Hepatocyte (in vitro differentiated cells): ENCODE measurements at regions not wholly inside any gene's neighbourhood (a gene's known extent, or its start where the extent isn't known, plus 50 kb on each side); places are given as distances from the start of the nearest gene placed in this dataset.

Source experiments
- CTCF ChIP-seq: fragments of 200-600 bp; sonication (generic); IDR thresholded peaks from 2 replicates; pipeline ENCODE4 v1.5.1; 2016; ENCODE audit warnings: antibody characterized with exemption, mild to moderate bottlenecking; ENCODE audit not compliant: poor library complexity
- EZH2 ChIP-seq: fragments of 200-600 bp; sonication (generic); IDR thresholded peaks from 2 replicates; pipeline ENCODE4 v1.6.1; 2016; ENCODE audit warnings: antibody characterized with exemption, mild to moderate bottlenecking, borderline replicate concordance
- EZH2phosphoT487 ChIP-seq: fragments of 200-600 bp; sonication (generic); IDR thresholded peaks from one replicate; pipeline ENCODE4 v1.6.1; 2018; ENCODE audit warnings: antibody characterized with exemption, mild to moderate bottlenecking, low read depth, moderate library complexity; ENCODE audit not compliant: unreplicated experiment, severe bottlenecking

DNA sequence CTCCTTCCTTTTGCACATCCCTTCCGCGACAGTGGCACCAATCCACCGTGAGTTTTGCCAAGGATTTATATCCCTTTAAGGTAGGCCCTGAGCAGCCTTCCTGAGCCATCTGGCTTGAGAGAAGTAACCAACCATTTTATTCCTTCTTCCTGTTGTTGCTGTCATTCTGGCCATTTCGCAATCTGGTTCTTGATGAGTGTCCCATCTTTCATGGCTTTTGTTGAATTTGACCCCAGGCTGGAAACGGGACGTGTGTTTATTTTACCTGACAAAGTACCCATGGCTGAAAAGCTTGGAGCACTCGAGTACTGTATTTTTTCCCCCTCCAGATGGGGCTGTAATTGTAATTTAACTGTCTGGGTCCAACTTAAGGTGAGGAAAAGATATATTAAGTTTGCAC is 173.4 kb downstream of the WNT5A start:
- TF ChIP-seq EZH2phosphoT487 (no peak), EZH2 (no peak), CTCF (no peak)
